ENCODE measurements at regions not wholly inside any gene's neighbourhood (a gene's known extent, or its start where the extent isn't known, plus 50 kb on each side); places are given as distances from the start of the nearest gene placed in this dataset.

DNA sequence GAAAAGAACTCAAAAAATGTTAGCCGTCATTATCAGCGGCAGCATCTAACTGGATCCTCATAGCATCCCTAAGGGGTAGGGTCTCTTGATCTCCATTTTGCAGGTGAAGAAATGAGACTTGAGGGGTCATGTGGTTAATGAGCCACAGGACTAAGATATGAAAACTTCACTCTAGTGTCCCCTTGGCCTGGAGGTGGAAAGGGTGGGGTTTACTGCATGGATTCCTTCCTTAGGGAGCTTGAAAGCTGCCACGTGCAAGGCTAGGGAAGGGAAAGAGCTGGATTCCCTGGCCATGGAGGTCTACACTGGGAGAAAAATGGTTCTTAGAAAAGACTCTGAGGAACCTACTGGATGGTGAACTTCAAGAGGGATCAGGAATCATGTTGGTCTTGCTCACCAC lies 107.9 kb downstream of the SPRY4 start:
- TF ChIP-seq EZH2 (IDR thresholded peaks at IDR 0.05) (no peak), POLR2AphosphoS5 (IDR thresholded peaks at IDR 0.05; ENCODE audit: borderline replicate concordance, low read depth, low read length) (no peak), FOXP2 (optimal IDR thresholded peaks at IDR 0.05; ENCODE audit: control extremely low read depth, extremely low read length, insufficient read depth) (no peak)
